ENCODE measurements at regions not wholly inside any gene's neighbourhood (a gene's known extent, or its start where the extent isn't known, plus 50 kb on each side); places are given as distances from the start of the nearest gene placed in this dataset.

DNA sequence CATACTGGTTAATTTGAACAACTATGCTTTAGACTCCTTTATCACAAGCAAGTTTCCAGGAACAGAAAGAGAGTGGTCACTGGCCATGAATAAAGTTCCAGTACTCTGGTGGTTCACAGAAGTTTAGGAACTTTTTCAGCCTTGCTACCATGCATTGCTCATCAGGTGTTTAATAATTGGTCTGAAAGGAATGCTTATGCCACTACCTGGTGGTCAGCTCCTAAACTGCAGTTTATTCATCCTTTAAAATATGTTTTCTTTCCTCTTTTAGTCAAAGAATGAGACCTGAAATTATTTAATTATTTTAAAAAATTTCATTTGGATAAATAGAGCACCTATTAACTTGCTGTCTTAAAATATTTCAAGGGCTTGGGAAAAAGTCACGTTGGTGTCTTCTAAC is 260.1 kb upstream of the OR4E1 start:
- no peaks in the 10 kb centered on the region for H3K4me1 ChIP-seq (ENCODE audit: insufficient read depth, insufficient read length)
- no peak overlapping the region for H3K4me3 ChIP-seq (ENCODE audit: insufficient read length, low read depth)
- H3K9me3 ChIP-seq (ENCODE audit: insufficient read depth, low read length), result no peaks in the 10 kb centered on the region
- no peak overlapping the region for H3K9ac ChIP-seq (ENCODE audit: insufficient read length, low read depth)
- no peaks in the 10 kb centered on the region for H3K27me3 ChIP-seq (ENCODE audit: insufficient read depth, insufficient read length)
- H3K36me3 ChIP-seq (ENCODE audit: insufficient read depth, insufficient read length, low read length), result no peaks in the 10 kb centered on the region
- no peak for TF ChIP-seq ZNF274 (IDR thresholded peaks at IDR 0.05; ENCODE audit: low read depth, low read length)
- no peak for TF ChIP-seq SUZ12 (IDR thresholded peaks at IDR 0.05; ENCODE audit: extremely low read depth, insufficient read depth, insufficient read length)
- TF ChIP-seq YY1 (IDR thresholded peaks at IDR 0.05; ENCODE audit: insufficient read depth, insufficient read length), result no peak
- DNase-seq (ENCODE audit: low read depth, low spot score), result no peak

DNA sequence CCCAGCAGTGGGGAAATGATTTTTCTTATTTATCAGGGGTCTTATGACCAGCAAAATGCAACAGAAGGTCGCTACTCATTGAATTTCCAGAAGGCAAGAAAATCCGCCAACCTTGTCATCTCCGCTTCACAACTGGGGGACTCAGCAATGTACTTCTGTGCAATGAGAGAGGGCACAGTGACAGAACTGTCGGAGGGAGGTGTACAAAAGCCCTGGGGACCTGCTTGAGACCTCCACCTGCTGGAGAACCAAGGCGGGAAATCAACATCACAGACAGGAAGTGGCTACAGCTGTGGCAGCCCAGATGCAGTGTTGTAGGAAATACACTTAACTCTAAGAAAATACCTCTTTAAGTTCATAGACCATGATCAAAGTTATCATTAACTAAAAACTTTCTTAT is 250.9 kb upstream of the OR4E1 start:
- H3K9ac ChIP-seq (ENCODE audit: insufficient read length, low read depth), result no peak overlapping the region
- H3K27me3 ChIP-seq (ENCODE audit: insufficient read depth, insufficient read length), result no peaks in the 10 kb centered on the region
- no peak for DNase-seq (ENCODE audit: low read depth, low spot score)
- TF ChIP-seq ZNF274 (IDR thresholded peaks at IDR 0.05; ENCODE audit: low read depth, low read length) (no peak), YY1 (IDR thresholded peaks at IDR 0.05; ENCODE audit: insufficient read depth, insufficient read length) (no peak)
- H3K4me1 ChIP-seq (ENCODE audit: insufficient read depth, insufficient read length), result no peaks in the 10 kb centered on the region
- H3K4me3 ChIP-seq (ENCODE audit: insufficient read length, low read depth), result no peak overlapping the region
- no peaks in the 10 kb centered on the region for H3K9me3 ChIP-seq (ENCODE audit: insufficient read depth, low read length)
- H3K36me3 ChIP-seq (ENCODE audit: insufficient read depth, insufficient read length, low read length), result no peaks in the 10 kb centered on the region

DNA sequence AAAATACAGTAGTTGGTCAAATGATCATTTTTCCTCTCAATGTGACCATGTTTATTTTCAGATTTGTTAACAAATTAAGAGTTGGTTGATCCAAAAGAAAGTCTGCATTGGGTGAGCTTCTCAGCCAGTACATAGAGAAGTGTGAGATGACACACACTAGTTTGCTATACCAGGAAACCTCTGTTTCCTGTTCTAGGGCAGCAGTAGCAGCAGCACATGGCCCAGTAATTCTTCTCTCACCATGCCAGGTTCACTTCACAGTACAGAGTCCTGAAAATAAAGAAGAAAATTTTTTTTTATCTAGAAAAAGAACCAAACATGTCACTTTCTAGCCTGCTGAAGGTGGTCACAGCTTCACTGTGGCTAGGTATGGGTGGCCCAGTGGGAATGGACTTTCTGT is 250.2 kb upstream of the OR4E1 start:
- H3K9me3 ChIP-seq (ENCODE audit: insufficient read depth, low read length), result no peaks in the 10 kb centered on the region
- no peak overlapping the region for H3K9ac ChIP-seq (ENCODE audit: insufficient read length, low read depth)
- no peaks in the 10 kb centered on the region for H3K27me3 ChIP-seq (ENCODE audit: insufficient read depth, insufficient read length)
- DNase-seq (ENCODE audit: low read depth, low spot score), result no peak
- no peak for TF ChIP-seq YY1 (IDR thresholded peaks at IDR 0.05; ENCODE audit: insufficient read depth, insufficient read length)
- no peaks in the 10 kb centered on the region for H3K4me1 ChIP-seq (ENCODE audit: insufficient read depth, insufficient read length)
- no peak overlapping the region for H3K4me3 ChIP-seq (ENCODE audit: insufficient read length, low read depth)
- H3K36me3 ChIP-seq (ENCODE audit: insufficient read depth, insufficient read length, low read length), result no peaks in the 10 kb centered on the region

DNA sequence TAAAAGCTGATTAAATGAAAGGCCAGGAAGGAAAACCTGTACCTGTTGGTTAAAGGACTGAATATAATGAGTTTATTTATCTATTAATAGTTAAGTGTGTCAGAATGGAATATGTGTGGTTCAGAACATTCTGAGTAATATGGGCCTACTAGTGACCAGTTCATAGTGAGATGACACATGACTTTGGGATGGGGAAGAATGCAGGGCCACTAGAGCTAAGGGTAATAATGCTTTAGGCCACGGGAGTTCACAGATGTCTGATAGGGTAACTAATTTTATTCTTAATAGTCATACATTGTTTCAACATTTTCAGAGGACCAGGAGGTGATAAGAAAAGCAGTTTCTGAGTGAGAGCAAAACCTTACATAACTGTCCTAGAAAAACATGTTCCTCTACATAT is 247.8 kb upstream of the OR4E1 start:
- Histone ChIP-seq H3K9ac (ENCODE audit: insufficient read length, low read depth) (no peak overlapping the region), H3K9me3 (ENCODE audit: insufficient read depth, low read length) (no peaks in the 10 kb centered on the region), H3K4me1 (ENCODE audit: insufficient read depth, insufficient read length) (no peaks in the 10 kb centered on the region), H3K36me3 (ENCODE audit: insufficient read depth, insufficient read length, low read length) (no peaks in the 10 kb centered on the region), H3K27me3 (ENCODE audit: insufficient read depth, insufficient read length) (no peaks in the 10 kb centered on the region), H3K4me3 (ENCODE audit: insufficient read length, low read depth) (no peak overlapping the region)
- TF ChIP-seq YY1 (IDR thresholded peaks at IDR 0.05; ENCODE audit: insufficient read depth, insufficient read length) (no peak), ZNF274 (IDR thresholded peaks at IDR 0.05; ENCODE audit: low read depth, low read length) (no peak), SUZ12 (IDR thresholded peaks at IDR 0.05; ENCODE audit: extremely low read depth, insufficient read depth, insufficient read length) (no peak)
- DNase-seq (ENCODE audit: low read depth, low spot score), result no peak

DNA sequence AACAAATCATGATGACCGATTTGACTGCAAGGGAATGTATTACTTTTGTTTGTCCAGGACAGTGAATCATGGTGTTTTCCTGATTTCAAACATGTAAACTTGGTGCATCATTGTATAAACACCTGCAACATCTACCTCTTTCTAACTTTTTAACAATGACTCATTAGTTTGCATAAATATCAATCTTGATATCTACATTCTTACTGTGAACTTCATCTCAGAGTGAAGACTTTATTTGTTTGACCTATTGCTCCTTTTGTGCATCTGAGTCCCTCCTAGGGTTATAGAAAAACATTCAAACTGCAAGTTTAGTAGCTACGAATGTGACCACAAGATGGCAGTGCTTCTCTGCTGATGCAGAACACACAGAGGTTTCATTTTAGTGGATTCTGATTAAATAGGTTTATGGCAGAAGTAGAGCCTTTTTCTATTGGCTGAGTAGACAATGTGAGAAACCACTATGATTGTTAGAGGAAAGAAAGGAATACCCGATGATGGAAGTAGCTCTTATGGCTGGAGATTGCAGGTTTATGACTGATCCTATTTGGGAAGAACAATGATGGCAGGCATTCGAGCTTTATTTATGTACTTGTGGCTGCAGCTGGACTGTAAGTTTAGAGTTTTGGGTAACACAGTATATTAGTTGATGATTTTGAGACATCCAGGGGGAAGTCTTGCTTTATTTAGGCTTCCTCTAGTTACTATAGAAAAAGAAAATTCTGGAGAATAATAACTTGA is 244.2 kb upstream of the OR4E1 start:
- Histone ChIP-seq H3K4me1 (ENCODE audit: insufficient read depth, insufficient read length) (no peaks in the 10 kb centered on the region), H3K36me3 (ENCODE audit: insufficient read depth, insufficient read length, low read length) (no peaks in the 10 kb centered on the region), H3K9me3 (ENCODE audit: insufficient read depth, low read length) (no peaks in the 10 kb centered on the region), H3K9ac (ENCODE audit: insufficient read length, low read depth) (no peak overlapping the region), H3K27me3 (ENCODE audit: insufficient read depth, insufficient read length) (no peaks in the 10 kb centered on the region), H3K4me3 (ENCODE audit: insufficient read length, low read depth) (no peak overlapping the region)
- TF ChIP-seq ZNF274 (IDR thresholded peaks at IDR 0.05; ENCODE audit: low read depth, low read length) (no peak), SUZ12 (IDR thresholded peaks at IDR 0.05; ENCODE audit: extremely low read depth, insufficient read depth, insufficient read length) (no peak)
- DNase-seq (ENCODE audit: low read depth, low spot score), result no peak

DNA sequence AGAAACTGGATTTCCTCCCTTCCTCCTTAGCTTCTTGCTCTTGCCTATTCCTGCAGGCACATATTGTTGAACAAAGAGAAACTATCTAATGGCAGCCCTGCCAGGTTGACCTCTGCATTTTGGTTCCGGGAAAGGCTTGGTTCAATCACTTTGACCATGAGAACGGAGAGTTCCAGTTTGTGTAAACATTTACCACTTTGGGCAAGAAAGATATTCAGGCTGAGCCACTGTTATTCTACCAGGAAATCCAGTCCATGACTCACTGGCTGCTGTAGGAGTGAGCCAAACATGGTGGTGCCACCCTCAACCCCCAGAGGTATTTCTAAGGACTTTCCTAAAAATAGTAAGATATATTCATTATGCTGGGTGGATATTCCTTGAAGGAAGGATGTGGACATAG is 242.2 kb upstream of the OR4E1 start:
- Histone ChIP-seq H3K9ac (ENCODE audit: insufficient read length, low read depth) (no peak overlapping the region), H3K9me3 (ENCODE audit: insufficient read depth, low read length) (no peaks in the 10 kb centered on the region), H3K4me1 (ENCODE audit: insufficient read depth, insufficient read length) (no peaks in the 10 kb centered on the region), H3K4me3 (ENCODE audit: insufficient read length, low read depth) (no peak overlapping the region), H3K27me3 (ENCODE audit: insufficient read depth, insufficient read length) (no peaks in the 10 kb centered on the region), H3K36me3 (ENCODE audit: insufficient read depth, insufficient read length, low read length) (no peaks in the 10 kb centered on the region)
- no peak for TF ChIP-seq ZNF274 (IDR thresholded peaks at IDR 0.05; ENCODE audit: low read depth, low read length)
- no peak for DNase-seq (ENCODE audit: low read depth, low spot score)

DNA sequence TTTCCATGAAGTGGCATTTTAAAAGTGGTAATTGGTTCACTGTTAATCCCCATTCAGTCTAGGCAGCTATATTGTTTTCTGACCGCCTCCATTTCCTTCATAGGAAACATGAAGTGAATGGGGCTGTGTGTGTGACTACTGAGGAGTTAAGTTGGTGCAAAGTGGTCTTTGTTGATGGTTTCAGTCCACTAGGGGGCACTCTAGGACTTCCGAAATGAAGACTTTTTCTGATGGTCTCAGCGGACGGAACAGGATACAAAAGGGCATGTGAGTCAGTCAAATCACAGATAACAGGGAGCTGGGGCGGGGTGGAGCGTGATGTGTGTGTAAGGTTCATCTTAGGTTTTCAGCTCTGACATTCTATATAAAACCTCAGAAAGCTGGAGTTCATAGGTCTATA is 240.1 kb upstream of the OR4E1 start:
- no peaks in the 10 kb centered on the region for H3K9me3 ChIP-seq (ENCODE audit: insufficient read depth, low read length)
- H3K4me1 ChIP-seq (ENCODE audit: insufficient read depth, insufficient read length), result no peaks in the 10 kb centered on the region
- no peaks in the 10 kb centered on the region for H3K36me3 ChIP-seq (ENCODE audit: insufficient read depth, insufficient read length, low read length)
- H3K27me3 ChIP-seq (ENCODE audit: insufficient read depth, insufficient read length), result no peaks in the 10 kb centered on the region
- H3K4me3 ChIP-seq (ENCODE audit: insufficient read length, low read depth), result no peak overlapping the region
- H3K9ac ChIP-seq (ENCODE audit: insufficient read length, low read depth), result no peak overlapping the region
- TF ChIP-seq ZNF274 (IDR thresholded peaks at IDR 0.05; ENCODE audit: low read depth, low read length), result no peak
- no peak for TF ChIP-seq YY1 (IDR thresholded peaks at IDR 0.05; ENCODE audit: insufficient read depth, insufficient read length)
- TF ChIP-seq SUZ12 (IDR thresholded peaks at IDR 0.05; ENCODE audit: extremely low read depth, insufficient read depth, insufficient read length), result no peak
- DNase-seq (ENCODE audit: low read depth, low spot score), result peak; percentile 76

DNA sequence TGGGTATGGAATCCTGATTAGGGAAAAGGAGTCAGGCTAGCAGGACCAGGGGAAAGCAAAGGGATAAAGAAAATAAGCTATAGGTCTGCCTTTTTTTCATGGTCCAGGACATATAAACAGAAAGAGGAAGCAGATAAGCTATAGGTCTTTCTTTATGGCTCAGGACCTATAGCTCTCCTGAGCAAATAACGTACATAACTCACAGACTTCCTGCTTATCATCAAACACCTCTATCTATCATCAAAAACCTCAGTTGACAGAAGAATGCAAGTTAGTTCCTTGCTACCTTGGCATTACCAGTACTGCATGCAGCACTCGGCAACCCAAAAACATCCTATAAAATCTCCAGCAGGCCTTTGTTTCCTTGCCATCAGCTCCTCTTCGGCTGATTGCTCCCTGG is 238.7 kb upstream of the OR4E1 start:
- Histone ChIP-seq H3K27me3 (ENCODE audit: insufficient read depth, insufficient read length) (no peaks in the 10 kb centered on the region), H3K36me3 (ENCODE audit: insufficient read depth, insufficient read length, low read length) (no peaks in the 10 kb centered on the region), H3K9me3 (ENCODE audit: insufficient read depth, low read length) (no peaks in the 10 kb centered on the region), H3K4me3 (ENCODE audit: insufficient read length, low read depth) (no peak overlapping the region), H3K9ac (ENCODE audit: insufficient read length, low read depth) (no peak overlapping the region), H3K4me1 (ENCODE audit: insufficient read depth, insufficient read length) (no peaks in the 10 kb centered on the region)
- DNase-seq (ENCODE audit: low read depth, low spot score), result no peak
- no peak for TF ChIP-seq ZNF274 (IDR thresholded peaks at IDR 0.05; ENCODE audit: low read depth, low read length)
- TF ChIP-seq SUZ12 (IDR thresholded peaks at IDR 0.05; ENCODE audit: extremely low read depth, insufficient read depth, insufficient read length), result no peak
- no peak for TF ChIP-seq YY1 (IDR thresholded peaks at IDR 0.05; ENCODE audit: insufficient read depth, insufficient read length)

All from NT2/D1 (cell line).